Fibroblast of lung (primary cell): ENCODE measurements at regions not wholly inside any gene's neighbourhood (a gene's known extent, or its start where the extent isn't known, plus 50 kb on each side); places are given as distances from the start of the nearest gene placed in this dataset.

Experiments used
- DNase-seq, 2 donors: peaks; one replicate each; pipeline versions ENCODE4 v3.0.0 to v3.0.0-alpha.2; 2010; ENCODE audit warnings: low read depth in 2 of 2
- H2AFZ ChIP-seq: 2 replicates; pipeline ENCODE4 v1.5.1; 2012; ENCODE audit warnings: low read length, control low read depth, inconsistent platforms
- H3K27ac ChIP-seq: 2 replicates; pipeline ENCODE4 v1.5.1; 2011; ENCODE audit warnings: low read length, control low read depth; ENCODE audit not compliant: insufficient read depth
- H3K27me3 ChIP-seq: 2 replicates; pipeline ENCODE4 v1.5.1; 2011; ENCODE audit warnings: mild to moderate bottlenecking, low read length; ENCODE audit not compliant: control insufficient read depth, insufficient read depth
- H3K36me3 ChIP-seq: 2 replicates; pipeline ENCODE4 v1.5.1; 2011; ENCODE audit warnings: low read length; ENCODE audit not compliant: control insufficient read depth, insufficient read depth
- H3K4me1 ChIP-seq: 2 replicates; pipeline ENCODE4 v1.5.1; 2011; ENCODE audit warnings: low read length; ENCODE audit not compliant: control insufficient read depth, insufficient read depth; ENCODE audit errors: extremely low read depth
- H3K4me2 ChIP-seq: 2 replicates; pipeline ENCODE4 v1.5.1; 2011; ENCODE audit warnings: low read length, control low read depth; ENCODE audit not compliant: insufficient read depth; ENCODE audit errors: extremely low read depth
- H3K4me3 ChIP-seq, 4 experiments: fragments of 200-600 bp in 1 of 4; sonication (generic) in 1 of 4; replicated peaks in 1 of 4; 2 replicates each; pipeline ENCODE4 v1.5.1; 2011 to 2016; ENCODE audit warnings: low read length in 4 of 4, low read depth in 3 of 4, mild to moderate bottlenecking in 3 of 4, control low read depth in 2 of 4, inconsistent platforms in 1 of 4, mixed read lengths in 1 of 4; ENCODE audit not compliant: insufficient read depth in 1 of 4; ENCODE audit errors: control extremely low read depth in 1 of 4
- H3K79me2 ChIP-seq: 2 replicates; pipeline ENCODE4 v1.5.1; 2012; ENCODE audit warnings: mild to moderate bottlenecking, low read length, inconsistent platforms; ENCODE audit not compliant: control insufficient read depth, insufficient read depth
- H3K9ac ChIP-seq: 2 replicates; pipeline ENCODE4 v1.5.1; 2011; ENCODE audit warnings: mild to moderate bottlenecking, low read length, control low read depth; ENCODE audit not compliant: insufficient read depth
- H3K9me3 ChIP-seq: 2 replicates; pipeline ENCODE4 v1.5.1; 2012; ENCODE audit warnings: low read depth, low read length; ENCODE audit not compliant: control insufficient read depth, insufficient read depth
- H4K20me1 ChIP-seq: 2 replicates; pipeline ENCODE4 v1.5.1; 2011; ENCODE audit warnings: low read length; ENCODE audit not compliant: control insufficient read depth, insufficient read depth; ENCODE audit errors: extremely low read depth
- CTCF ChIP-seq, 2 donors: IDR thresholded peaks in 1 of 2; conservative IDR thresholded peaks in 1 of 2; 1 replicate in 1 of 2; 2 replicates in 1 of 2; pipeline ENCODE4 v1.5.1; 2011 to 2012; ENCODE audit warnings: low read length in 2 of 2, control low read depth in 1 of 2, inconsistent platforms in 1 of 2, low read depth in 1 of 2, mild to moderate bottlenecking in 1 of 2
- EZH2 ChIP-seq: IDR thresholded peaks from 2 replicates; pipeline ENCODE4 v1.5.1; 2012; ENCODE audit warnings: low read length, control low read depth, mild to moderate bottlenecking; ENCODE audit errors: missing control alignments

DNA sequence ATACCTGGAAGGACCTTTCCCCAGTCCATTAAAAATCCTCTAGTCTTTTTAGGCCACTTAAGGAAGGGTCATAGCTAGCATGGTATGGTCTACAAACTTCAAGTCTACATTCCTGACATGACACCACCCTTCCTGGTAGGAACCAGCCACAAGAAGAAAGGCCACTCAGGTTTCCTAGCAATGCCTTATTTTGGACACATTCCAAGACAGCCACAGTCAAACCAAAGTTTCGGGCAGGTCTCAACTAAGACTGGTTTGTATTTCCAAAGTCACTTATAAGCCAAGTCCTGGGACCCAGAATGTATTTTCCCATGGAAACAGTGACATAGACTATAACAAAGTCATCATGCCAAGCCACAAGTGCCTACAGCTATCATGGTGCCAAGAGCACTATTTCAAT, 50.6 kb upstream of the SLC44A3 start:
- H3K4me1 ChIP-seq = peaks cover 14% of the 10 kb centered on the region
- no peaks in the 10 kb centered on the region for H3K79me2 ChIP-seq
- H3K27ac ChIP-seq = no peak overlapping the region
- H3K27me3 ChIP-seq = no peaks in the 10 kb centered on the region
- no peak overlapping the region for H3K4me2 ChIP-seq
- DNase-seq = no peak
- no peak overlapping the region for H3K9ac ChIP-seq
- H2AFZ ChIP-seq = no peak overlapping the region
- no peaks in the 10 kb centered on the region for H4K20me1 ChIP-seq
- TF ChIP-seq EZH2 (no peak), CTCF (conservative IDR thresholded peaks at IDR 0.05 in 1 of 2, IDR thresholded peaks at IDR 0.05 in 1 of 2; ENCODE audit: low read depth in 1 of 2, low read length in 2 of 2) (no peak)
- H3K36me3 ChIP-seq = no peaks in the 10 kb centered on the region
- H3K9me3 ChIP-seq = no peaks in the 10 kb centered on the region
- H3K4me3 ChIP-seq = no peak overlapping the region

DNA sequence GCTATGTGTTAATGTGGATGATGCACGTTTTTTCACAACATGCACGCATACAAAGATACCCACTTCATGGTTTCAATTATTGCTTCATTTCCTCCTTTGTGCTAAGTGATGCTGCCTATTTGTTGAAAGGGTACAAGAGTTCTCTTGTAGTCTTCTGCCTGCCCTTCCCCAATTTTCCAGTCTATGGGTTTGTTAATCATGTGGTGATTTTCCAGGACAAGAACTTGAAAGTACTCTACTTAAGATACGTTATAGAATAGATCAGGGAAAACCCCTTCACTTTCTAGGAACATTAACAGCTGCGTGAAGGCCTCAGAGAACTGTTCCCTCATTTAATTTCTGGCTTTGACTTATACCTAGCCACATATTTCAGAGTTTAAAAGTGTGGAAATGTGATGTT, 52.1 kb upstream of the SLC44A3 start:
- Histone ChIP-seq H2AFZ (no peak overlapping the region), H3K79me2 (no peaks in the 10 kb centered on the region), H3K9ac (no peak overlapping the region), H3K4me2 (no peak overlapping the region), H3K27me3 (no peaks in the 10 kb centered on the region), H4K20me1 (no peaks in the 10 kb centered on the region), H3K4me3 (no peak overlapping the region), H3K36me3 (no peaks in the 10 kb centered on the region), H3K4me1 (peaks cover under 1% of the 10 kb centered on the region), H3K9me3 (no peaks in the 10 kb centered on the region), H3K27ac (no peak overlapping the region)
- TF ChIP-seq CTCF (conservative IDR thresholded peaks at IDR 0.05 in 1 of 2, IDR thresholded peaks at IDR 0.05 in 1 of 2; ENCODE audit: low read depth in 1 of 2, low read length in 2 of 2) (no peak), EZH2 (no peak)
- no peak for DNase-seq

DNA sequence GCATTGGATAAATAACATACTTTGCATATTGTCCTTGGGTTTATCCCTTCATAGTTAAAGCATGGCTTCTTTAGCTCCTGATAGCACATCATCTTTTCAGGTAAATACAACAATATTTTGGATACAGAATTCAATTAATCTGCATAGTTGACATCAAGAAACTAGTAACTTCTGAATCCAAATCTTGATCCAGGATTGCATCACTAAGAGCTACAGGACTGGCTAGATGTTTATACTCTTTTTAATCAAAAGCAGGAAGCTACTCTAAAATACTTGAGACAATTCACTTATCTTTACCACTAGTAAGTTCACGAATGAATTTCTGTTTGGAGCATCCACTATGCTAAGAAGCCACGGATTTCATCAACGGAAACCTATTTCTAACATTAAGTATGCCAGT, 54.2 kb upstream of the SLC44A3 start:
- no peak overlapping the region for H2AFZ ChIP-seq
- no peaks in the 10 kb centered on the region for H3K36me3 ChIP-seq
- H4K20me1 ChIP-seq = no peaks in the 10 kb centered on the region
- H3K4me3 ChIP-seq = no peak overlapping the region
- TF ChIP-seq CTCF (conservative IDR thresholded peaks at IDR 0.05 in 1 of 2, IDR thresholded peaks at IDR 0.05 in 1 of 2; ENCODE audit: low read depth in 1 of 2, low read length in 2 of 2) (no peak), EZH2 (no peak)
- H3K79me2 ChIP-seq = no peaks in the 10 kb centered on the region
- no peaks in the 10 kb centered on the region for H3K9me3 ChIP-seq
- H3K27me3 ChIP-seq = no peaks in the 10 kb centered on the region
- H3K4me2 ChIP-seq = no peak overlapping the region
- no peak overlapping the region for H3K27ac ChIP-seq
- H3K4me1 ChIP-seq = no peaks in the 10 kb centered on the region
- no peak for DNase-seq
- no peak overlapping the region for H3K9ac ChIP-seq
